Right kidney (tissue), 1 donor: ENCODE measurements at regions not wholly inside any gene's neighbourhood (a gene's known extent, or its start where the extent isn't known, plus 50 kb on each side); places are given as distances from the start of the nearest gene placed in this dataset.
A peak's percentile ranks its signal among the peaks of the same experiment; 100 is the strongest.

Experiments used
- DNase-seq: peaks from one replicate; pipeline ENCODE4 v3.0.0-alpha.2; 2016

DNA sequence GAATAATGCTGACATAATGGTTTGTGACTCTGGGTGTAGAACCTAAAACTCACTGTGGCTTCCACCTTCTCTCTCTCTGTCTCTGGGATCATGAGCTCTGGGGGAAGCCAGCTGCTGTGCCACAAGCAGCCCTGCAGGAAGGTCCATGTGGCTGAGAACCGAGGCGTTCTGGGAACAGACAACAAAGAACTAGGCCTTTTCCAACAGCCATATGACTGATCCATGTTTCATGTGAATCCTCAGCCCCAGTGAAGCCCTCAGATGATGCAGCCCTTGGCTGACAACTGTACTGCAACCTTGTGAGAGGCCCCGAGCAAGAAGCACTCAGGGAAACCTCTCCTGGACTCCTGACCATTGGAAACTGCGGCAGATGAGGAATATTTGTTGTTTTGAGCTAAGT is 56.6 kb downstream of the HLA-G start:
- DNase-seq = no peak

DNA sequence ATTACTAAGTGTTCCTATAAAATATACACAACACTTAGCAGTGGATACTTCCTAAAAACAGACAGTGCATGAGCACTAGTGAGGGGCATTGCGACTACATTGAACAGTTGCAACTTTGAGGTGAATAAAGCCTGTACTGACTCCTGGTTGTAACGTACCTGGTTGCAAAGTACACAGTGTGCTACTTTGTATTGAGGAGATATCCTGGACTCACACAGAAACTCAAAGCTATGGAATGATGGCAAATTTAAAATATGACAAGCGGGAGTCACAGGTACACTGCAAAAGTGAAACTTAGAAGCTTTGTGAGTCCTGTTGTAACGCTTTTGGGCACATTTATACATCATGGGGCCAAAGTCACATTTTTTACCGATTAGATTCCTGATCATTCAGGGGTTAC is 55.6 kb upstream of the HLA-A start:
- DNase-seq = no peak

DNA sequence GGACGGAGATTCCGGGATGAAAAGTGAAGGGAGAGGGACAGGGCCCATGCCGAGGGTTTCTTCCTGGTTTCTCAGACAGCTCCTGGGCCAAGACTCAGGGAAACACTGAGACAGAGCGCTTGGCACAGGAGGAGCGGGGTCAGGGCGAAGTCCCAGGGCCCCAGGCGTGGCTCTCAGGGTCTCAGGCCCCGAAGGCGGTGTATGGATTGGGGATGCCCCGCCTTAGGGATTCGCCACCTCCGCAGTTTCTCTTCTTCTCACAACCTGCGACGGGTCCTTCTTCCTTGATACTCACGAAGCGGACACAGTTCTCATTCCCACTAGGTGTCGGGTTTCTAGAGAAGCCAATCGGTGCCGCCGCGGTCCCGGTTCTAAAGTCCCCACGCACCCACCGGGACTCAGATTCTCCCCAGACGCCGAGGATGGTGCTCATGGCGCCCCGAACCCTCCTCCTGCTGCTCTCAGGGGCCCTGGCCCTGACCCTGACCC is 55.0 kb upstream of the HLA-A start:
- DNase-seq = no peak

DNA sequence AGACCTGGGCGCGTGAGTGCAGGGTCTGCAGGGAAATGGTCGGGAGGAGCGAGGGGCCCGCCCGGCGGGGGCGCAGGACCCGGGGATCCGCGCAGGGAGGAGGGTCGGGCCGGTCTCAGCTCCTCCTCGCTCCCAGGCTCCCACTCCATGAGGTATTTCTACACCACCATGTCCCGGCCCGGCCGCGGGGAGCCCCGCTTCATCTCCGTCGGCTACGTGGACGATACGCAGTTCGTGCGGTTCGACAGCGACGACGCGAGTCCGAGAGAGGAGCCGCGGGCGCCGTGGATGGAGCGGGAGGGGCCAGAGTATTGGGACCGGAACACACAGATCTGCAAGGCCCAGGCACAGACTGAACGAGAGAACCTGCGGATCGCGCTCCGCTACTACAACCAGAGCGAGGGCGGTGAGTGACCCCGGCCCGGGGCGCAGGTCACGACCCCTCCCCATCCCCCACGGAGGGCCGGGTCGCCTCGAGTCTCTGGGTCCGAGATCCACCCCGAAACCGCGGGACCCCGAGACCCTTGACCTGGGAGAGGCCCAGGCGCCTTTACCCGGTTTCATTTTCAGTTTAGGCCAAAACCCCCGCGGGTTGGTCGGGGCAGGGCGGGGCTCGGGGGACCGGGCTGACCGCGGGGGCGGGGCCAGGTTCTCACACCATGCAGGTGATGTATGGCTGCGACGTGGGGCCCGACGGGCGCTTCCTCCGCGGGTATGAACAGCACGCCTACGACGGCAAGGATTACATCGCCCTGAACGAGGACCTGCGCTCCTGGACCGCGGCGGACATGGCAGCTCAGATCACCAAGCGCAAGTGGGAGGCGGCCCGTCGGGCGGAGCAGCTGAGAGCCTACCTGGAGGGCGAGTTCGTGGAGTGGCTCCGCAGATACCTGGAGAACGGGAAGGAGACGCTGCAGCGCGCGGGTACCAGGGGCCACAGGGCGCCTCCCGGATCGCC is 54.2 kb upstream of the HLA-A start:
- peak; percentile 62 for DNase-seq
